ENCODE measurements at regions not wholly inside any gene's neighbourhood (a gene's known extent, or its start where the extent isn't known, plus 50 kb on each side); places are given as distances from the start of the nearest gene placed in this dataset.

DNA sequence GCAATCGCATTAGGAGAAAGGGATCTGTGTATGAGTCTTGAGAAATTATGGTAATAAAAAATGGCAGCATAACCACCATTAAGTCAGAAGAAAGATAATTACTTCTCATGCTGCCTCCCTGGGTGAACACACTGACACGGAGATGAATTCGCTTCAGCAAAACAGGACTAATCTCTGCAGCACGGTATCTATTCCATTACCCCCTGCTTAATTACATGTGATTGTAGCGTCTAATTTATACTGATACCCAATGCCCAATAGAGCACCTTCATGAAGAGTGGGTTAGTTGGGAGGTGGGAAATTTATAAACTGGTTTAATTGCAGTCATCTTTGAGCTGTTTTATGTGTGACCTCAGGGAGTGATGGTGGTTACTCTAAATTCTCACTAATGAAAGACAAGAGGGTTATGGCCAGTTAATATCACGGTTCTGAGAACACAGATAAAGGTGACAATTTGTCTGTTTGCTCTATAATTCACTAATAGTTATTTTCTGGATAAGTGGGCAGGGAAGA lies 476.2 kb upstream of the SULF2 start:
- DNase-seq = no peak

DNA sequence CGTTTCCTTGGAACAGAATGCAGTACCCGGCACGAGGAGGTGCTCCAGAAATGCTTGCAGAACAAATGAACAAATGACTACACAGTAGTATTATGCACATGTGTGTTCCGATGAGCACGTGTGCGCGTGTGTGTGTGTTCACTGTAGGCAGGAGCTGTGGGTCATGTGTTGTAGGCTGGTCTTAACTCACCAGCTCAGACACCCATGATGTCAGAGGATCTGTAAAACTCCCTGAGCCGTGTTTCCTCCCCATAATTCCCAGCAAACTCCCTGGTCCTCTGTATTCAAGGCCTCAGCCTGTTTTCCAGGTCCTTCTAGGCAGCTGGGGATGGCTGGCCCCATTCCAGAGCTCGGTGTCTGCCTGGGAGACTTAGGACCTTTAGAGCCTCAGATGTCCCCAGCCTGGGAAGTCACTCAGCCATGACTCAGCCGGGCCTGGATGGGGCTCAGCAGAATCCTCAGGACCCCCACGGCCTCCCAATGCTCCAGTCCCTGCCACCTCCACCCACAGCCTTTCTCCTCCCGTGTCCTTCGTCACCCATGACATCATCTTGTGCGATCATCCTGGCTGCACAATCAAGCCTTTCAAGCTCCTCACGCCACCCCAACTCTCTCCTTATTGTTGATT lies 475.0 kb upstream of the SULF2 start:
- peak; percentile 14 for DNase-seq

DNA sequence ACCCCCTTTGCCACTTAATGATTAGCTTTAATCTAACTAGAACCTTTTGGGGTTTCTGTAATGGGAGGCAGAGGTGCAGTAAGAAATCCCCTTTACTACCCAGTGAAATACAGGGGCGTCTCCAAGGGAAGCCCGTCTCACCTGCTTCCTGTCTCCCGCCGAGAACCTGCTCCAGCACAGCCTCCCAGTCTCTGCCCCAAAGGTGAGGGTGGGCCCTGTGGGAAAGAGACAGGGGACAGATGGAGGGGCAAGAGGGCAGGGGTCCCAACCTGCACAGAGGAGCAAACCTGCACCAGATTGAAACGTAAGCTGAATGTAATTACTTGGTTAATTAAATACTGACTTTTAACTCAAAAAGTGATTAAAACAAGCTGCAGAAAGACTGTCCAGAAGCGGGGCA lies 474.2 kb upstream of the SULF2 start:
- DNase-seq = no peak

DNA sequence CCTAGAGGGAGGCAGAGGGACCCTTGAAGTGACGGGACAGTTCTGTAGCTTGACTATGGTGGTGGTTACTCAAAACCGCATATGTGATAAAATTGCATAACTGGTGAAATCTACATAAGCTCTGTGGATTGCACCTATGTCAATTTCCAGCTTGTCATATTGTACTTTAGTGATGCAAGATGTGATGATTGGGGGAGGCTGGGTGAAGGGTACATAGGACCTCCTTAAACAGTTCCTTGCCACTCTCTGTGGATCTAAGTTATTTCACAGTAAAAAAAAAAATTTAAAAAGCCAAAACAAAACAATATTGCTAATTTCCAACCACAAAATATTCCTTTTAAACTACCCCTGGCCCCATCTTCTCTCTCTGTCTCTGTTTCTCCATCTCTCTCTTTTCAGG lies 472.6 kb upstream of the SULF2 start:
- no peak for DNase-seq

DNA sequence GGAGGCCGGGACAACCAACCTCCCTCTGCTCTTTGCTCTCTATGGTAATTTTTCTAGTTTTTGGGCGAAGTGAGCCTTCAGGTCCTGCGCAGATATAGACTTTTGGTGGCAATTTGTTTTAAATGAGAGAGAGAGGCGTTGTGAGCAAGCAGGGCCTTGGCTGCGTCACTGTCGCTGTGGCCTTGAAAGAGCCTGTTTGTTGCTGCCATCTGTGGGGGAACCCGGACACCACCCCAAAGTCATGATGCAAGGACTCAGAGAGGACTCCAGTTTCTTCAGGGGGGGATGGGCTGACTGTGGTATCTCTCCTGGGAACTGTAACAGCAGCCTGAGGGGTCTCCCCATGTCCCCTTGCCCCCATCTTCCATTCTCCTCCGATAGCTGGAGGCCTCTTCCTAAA lies 462.7 kb upstream of the SULF2 start:
- no peak for DNase-seq

DNA sequence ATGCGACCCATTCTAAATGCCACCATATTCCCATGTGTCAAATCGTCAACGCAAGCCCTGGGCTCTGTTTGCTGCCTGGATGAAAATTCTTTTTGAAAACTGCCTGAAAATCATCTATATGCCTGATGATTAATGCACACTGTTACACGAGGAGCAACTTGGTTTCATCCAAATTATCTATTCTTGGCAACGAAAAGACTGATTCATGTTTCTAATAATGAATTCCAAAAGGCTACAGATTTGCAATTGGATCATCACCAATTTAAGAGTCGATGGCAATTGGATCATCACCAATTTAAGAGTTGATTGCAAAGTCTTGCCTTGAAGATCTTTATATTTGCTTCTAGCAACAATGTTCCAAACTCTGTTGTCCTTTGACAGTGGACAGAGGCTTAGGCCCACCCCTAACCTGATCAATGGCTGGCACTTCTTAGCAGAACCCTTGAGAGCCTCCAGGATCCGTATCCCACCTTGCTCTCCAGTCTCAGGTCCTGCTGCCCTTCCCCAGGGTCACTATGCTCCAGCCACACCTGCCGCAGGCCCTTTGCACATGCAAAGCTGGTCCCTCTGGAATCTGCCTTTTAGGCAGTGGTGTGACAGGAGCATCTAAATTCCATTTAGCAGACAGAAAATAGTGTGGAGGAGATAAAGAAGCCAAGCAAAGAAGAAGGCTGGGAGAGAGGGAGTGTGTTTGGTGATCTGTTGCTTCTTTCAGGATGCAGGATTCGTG lies 460.9 kb upstream of the SULF2 start:
- no peak for DNase-seq

DNA sequence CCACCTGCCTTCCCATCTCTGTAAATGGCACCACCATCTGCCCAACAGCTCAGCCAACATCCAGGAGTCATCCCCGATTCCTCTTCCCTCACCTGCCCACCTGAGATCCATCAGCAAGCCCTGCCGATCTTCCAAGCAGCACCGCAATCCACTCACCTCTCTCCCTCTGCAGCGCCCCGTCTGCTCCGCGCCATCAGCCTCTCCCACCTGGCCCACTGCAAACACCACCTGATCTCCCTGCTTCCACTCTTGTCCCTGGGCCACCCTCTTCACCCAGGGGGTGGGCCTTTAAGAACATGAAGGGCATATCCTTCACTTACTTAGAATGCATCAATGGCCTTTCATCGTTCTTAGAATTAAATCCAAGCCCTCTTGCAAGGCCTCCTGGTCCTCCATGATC lies 457.3 kb upstream of the SULF2 start:
- DNase-seq = no peak

DNA sequence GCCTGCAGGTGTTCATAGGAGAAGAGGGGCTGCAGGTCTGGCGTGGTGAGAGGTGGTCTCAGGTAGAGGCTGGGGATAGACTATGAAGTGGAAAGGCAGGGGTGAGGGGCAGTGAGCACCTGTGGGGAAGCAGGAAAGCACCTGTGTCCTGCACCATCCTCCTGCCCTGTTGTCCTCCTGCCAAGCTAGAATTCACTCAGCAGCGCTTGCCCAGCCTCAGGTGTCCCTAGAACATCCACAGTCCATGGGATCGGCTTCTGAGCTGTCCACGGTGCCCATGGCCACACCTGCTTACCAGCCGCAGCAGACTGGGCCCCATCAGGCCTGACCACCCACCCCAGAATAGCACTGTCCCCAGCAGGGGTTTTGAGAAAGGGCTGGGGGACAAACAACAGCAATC lies 456.2 kb upstream of the SULF2 start:
- DNase-seq = no peak

DNA sequence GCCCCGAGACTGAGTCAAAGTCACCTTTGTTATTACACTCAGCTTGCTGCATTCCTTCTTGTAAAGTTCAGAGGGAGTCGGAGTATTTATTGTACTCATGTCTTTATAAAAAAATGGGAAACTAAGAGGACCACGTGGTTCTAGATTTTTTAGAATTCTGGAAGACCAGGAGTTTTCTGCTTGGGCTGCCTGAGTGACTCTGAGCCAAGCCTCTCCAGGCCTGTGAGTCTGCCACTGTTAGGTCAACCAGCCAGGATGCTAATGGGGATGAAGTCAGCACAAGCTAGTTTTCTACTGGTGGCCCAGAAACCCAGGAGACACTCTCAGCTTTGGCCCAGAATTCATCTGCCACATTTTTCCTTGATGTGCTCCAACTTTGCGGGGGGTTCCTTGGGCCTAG lies 453.5 kb upstream of the SULF2 start:
- DNase-seq = no peak

DNA sequence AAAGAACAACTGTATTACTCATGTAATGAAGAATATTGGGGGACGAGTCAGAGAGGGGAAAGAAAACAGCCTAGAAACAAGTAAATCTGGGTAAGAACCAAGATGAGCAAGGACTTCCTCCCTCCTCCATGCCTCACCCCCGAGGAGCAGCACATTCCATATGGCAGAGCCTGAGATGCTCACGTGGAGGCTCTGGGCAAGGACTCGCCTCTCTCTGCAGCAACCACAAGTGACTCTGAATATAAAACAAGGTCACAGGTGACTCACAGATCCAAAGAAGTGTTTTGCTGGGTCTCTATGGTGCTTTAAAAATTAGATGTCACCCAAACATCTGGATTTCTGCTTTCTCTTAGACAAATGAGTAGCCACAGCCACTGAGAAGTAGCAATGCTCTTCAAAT lies 453.0 kb upstream of the SULF2 start:
- DNase-seq = no peak

DNA sequence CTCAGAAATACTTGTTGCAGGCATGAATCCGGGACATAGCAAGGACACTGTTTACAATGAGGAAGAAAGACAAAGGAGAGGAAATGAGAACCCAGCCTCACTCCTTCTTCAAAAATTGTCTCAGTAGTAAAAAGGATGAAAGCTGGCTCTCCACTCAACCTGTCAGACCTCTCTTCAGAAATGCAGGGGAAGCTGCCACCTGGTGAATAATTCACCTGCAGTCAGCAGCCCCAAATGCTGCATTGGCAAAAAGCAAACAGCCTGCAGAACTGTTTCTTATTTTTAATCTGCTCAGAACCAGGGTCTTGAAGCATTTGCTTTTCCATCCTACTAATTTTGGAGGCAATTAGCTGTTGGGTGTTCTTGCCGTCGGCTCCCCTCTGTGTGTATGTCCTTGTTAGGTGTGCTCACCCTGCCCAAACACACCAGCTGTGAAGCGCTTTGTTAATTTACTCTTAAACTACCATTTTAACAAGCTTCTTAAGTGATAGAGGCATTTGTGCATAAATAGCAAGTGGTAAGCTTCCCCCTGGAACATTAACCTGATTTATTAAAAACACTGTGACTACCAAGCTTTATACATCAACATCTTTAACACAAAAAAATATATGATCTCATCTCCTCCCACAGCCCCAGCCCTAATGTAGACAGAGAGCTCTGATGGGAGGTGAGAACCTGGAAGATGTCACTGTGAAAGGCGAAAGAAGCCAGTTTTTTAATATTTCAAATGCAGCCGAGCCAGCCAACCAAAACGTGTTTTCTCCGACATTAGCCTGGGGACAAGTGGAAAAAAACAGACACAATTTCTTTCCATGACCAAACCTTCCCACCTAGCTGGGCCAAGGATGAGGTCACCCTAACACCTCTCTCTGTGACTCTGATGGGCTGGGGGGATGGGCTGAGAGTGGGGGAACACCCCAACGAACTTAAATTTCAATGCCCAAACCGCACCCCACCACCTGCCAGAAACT lies 451.0 kb upstream of the SULF2 start:
- DNase-seq = no peak

DNA sequence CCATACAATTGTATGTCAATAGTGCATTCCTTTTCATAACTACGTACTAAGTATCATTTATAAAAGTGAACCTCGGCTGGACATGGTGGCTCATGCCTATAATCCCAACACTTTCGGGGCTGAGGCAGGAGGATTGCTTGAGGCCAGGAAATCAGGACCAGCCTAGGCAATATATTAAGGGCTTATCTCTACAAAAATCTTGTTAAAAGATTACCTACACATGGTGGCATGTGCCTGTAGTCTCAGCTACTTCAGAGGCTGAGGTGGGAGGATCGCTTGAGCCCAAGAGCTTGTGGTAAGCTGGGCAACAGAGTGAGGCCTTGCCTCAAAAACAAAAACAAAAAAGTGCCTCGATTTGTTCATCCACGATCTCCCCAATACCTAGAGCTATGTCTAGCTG lies 449.7 kb upstream of the SULF2 start:
- DNase-seq = no peak

DNA sequence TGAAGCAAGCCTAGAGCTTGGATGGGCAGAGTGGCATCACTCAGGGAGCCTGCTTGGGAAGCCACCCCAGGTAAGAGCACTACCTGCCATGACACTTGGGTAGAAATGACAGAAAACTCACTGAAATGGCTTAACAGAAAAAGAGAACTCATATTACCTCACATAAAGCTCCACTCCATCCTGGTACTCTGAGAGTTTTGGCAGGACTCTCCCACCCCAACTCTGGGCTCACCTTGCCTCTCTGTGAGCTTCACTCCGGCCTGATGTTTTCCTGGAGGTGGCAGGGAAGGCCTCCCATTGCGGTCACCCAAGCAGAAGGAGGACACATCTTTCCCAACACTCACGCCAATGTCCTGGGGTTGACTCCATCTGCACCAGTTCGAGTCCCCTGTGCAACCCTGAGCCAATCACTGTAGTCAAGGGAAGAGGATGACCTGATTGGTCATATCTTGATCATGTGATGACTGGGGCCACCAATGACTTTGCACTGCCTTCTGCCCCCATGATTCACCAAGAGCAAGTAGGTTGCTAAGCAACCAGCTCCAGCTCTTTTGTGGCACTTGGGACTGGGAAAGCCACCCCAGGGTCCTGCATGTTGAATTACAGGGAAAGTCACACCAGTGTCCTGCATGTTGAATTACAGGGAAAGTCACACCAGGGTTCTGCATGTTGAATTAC lies 446.1 kb upstream of the SULF2 start:
- no peak for DNase-seq

DNA sequence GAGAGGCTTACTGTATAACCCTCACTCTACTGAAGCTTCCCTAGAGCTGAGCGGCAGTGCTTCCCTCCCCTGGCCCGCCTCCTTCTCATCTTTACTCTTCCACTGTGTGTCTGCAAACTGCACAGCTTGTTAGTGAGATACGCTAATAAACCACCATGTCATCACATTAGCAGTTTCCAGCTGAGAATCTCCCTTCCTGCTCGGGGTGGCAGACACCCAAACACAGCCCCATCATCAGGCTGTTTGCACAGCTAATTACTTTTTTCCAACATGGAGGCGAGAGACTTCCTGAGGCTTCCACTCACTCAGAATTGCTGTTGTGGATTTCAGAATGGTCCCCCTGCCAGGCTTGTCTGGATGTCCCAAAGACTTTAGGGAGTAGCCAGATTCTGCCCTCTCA lies 444.9 kb upstream of the SULF2 start:
- no peak for DNase-seq

DNA sequence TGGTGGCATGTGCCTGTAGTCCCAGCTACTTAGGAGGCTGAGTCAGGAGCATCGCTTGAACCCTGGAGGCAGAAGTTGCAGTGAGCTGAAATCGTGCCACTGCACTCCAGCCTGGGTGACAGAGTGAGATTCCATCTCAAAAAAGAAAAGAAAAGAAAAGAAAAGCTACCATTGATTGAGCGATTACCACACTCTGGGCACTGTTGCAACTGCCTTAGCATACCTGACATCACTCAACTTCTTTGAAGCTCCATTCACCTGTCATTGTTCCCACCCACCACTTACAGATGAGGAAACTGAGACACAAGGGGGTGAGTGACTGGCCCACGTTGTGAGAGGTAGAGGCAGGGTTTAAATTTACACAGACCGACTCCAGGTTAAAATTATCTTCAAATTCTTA lies 442.1 kb upstream of the SULF2 start:
- DNase-seq = no peak

DNA sequence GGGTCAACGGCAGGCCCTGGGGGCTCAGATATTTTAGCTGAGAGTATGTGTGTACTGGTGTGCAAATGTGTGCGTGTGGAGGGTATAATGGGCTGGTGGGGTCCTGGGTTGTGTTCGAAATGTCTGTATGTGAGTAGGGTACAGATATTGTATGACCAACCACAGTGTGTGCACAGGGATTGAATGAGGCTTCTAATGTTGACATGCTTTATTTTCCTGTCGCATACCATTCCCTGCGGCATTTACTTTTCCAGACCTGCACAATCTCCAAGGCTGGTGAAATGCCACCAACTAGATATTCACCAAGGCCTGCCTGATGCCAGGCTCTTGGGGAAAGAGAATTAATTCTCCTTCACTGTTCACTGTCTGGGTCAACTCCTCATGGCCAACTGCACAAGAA lies 441.4 kb upstream of the SULF2 start:
- no peak for DNase-seq

DNA sequence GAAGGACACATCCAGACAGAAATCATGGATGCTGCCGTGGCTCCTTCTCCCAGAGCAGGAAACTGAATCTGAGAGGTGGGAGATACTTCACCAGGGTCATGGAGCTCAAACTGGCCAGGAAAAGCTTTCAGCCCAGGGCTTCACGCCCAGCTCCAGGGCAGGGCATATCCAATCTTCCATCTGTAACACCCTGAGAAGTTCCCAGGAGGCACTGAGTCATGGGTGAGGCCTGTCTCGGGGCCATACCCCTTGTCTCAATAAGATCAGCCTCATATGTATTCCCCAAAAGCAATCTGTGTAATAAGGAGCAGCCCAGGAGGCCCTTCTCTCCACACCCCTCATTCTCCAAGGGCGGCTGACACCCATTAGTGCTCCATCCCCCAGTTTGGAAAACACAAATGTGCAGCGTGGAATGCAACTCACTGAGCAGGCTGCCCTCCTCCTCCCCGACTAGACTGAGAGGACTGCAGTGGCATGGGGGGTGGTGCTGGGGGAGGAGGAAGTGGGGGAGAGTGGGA lies 439.3 kb upstream of the SULF2 start:
- DNase-seq = no peak

DNA sequence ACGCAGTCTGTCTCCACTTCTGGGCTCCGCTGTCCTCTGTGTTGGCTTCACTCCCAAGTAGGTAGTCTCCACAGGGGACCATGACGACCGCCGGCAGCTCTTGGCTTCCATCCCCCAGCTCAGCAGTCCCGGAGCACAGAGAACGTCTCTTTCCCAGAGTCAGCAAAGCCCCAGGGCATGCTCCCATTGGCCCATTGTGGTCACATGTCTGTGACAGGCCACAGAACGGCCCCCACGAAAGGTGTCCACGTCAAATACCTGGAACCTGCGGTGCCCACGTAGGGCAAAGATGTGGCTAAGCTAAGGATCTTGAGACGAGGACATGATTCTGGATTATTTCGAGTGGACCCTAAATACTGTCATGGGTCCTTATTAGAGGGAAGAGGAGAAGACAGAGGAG lies 438.4 kb upstream of the SULF2 start:
- DNase-seq = peak; percentile 13

DNA sequence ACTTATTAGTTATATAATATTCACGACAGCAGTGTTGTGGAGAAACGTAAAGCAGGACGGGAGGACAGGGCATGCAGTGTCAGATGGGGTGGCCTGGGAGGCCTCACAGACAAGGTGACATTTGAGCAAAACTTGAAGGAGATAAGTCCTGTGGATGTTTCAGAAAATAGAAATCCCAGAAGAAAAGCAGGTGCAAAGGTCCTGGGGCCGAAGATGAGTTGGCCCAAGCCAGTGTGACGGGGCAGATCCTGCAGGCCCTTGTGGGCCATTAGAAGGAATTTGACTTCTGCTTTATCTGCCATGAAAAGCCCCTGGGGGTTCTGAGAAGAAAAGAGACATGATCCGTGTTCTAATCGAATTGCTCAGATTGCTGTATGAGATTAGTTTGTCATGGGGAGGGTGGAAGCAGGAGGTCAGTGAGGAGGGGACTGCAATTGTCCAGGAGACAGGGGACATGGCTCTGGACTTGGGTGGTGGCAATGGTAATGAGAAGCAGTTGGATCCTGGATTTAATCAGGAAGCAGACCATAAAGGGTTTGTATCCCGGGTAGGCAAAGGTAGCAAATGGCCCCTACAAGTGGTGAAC lies 437.4 kb upstream of the SULF2 start:
- no peak for DNase-seq

DNA sequence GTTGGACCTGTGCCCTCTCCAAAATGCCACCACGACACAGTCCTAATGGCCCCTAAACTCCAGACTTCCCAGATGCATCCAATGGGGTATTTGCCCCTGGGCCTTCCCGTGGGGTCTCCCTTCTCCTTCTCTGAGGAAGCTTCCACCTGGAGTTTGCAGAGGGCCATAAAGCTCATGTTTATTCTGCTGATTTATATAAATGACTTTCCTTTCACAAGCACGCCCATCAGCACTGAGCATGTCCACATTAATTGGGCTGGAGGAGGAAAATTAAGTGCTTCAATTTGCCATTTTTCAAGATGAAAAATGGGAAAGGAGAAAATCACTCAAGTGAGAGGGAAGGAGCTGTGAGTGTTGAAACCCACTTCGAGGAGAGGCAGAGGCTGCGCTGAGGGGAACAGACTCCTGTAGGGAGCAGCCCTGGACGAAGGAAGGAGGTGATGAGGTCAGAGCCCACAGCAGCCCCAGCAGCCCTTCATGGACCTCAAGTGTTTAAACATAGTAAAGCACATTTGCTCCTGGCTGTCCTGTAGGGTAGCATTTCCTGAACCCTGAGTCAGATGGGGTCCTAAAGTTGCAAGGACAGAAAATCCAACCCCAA lies 434.9 kb upstream of the SULF2 start:
- DNase-seq = no peak

DNA sequence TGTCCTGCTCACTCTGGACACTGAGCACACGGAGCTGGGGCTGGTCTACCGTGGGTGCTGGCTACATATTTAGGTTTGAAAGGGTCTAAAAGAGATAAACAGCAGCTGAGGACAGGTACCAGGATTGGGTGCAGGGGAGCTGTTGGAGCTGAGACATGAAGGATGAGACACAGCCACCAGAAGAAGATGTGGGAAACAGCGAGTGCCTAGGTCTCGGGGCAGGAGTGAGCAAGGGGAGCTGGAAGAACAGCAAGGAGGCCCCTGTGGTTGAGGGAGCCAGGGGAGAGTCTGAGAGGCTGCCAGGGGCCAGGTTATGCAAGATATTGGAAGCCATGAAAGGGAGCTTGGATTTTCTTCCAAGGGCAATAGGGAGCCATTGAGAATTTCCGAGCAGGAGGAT lies 434.0 kb upstream of the SULF2 start:
- no peak for DNase-seq

DNA sequence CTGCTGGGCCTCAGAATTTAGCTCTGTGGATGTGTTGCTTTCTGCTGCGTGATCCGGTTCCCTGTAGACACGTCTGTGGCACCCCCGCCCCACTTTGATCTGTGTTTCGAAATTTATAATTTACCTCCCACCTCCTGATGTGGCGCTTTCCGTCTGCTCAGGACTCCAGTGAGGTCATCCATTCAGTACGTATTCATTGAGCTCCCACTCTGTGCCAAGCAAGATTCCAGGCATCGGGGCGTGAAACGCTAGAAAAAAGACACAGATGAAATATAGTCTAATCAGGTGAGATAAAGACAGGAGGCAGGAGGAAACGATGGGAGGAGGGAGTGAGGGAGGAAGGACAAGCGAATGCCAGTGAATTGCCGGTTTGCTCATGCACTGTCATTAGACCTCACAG lies 431.9 kb upstream of the SULF2 start:
- DNase-seq = no peak

Data from NCI-H1092 treated with DMSO at 0.1 percent for 48 hours (cell line).